ENCODE measurements at regions not wholly inside any gene's neighbourhood (a gene's known extent, or its start where the extent isn't known, plus 50 kb on each side); places are given as distances from the start of the nearest gene placed in this dataset.

DNA sequence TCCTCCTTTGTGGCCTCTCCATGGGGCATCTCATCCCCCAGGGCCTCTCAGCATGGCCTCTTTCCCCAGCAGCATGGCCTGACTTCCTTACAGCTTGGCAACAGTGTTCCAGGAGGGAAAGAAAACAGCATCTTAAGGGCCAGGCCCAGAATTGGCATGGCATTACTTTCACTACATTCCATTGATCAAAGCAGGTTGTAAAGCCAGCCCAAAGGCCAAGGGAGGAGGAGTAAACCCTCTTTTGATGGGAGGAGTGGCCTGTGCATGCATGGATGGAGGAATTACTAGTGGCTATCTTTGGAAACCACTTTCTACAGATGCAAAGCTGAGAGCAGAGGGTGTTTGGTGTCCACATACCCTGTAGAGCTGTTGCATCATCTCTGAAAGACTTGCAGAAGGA is 149.4 kb downstream of the AIPL1 start:
- TF ChIP-seq, protein P1, sequence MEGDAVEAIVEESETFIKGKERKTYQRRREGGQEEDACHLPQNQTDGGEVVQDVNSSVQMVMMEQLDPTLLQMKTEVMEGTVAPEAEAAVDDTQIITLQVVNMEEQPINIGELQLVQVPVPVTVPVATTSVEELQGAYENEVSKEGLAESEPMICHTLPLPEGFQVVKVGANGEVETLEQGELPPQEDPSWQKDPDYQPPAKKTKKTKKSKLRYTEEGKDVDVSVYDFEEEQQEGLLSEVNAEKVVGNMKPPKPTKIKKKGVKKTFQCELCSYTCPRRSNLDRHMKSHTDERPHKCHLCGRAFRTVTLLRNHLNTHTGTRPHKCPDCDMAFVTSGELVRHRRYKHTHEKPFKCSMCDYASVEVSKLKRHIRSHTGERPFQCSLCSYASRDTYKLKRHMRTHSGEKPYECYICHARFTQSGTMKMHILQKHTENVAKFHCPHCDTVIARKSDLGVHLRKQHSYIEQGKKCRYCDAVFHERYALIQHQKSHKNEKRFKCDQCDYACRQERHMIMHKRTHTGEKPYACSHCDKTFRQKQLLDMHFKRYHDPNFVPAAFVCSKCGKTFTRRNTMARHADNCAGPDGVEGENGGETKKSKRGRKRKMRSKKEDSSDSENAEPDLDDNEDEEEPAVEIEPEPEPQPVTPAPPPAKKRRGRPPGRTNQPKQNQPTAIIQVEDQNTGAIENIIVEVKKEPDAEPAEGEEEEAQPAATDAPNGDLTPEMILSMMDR (conservative IDR thresholded peaks at IDR 0.05) = no peak
- no peak for TF ChIP-seq EZH2 (IDR thresholded peaks at IDR 0.05; ENCODE audit: low read depth)
- Histone ChIP-seq H3K9me3 (ENCODE audit: insufficient read depth, low read depth) (no peaks in the 10 kb centered on the region), H3K4me2 (no peak overlapping the region), H3K36me3 (ENCODE audit: low read depth) (no peaks in the 10 kb centered on the region), H4K20me1 (ENCODE audit: insufficient read depth) (no peaks in the 10 kb centered on the region), H3K9me2 (ENCODE audit: insufficient read depth) (no peaks in the 10 kb centered on the region), H3K79me2 (ENCODE audit: low read depth) (no peaks in the 10 kb centered on the region), H3K4me1 (replicated peaks; ENCODE audit: insufficient read depth) (no peaks in the 10 kb centered on the region), H2AFZ (no peak overlapping the region), H3K27me3 (ENCODE audit: insufficient read depth, low read depth) (peaks cover 49% of the 10 kb centered on the region), H3F3A (ENCODE audit: insufficient read depth, low read depth) (no peaks in the 10 kb centered on the region), H3K4me3 (no peak overlapping the region), H3K27ac (no peak overlapping the region)
- intact Hi-C loops (cut with micrococcal nuclease; ENCODE audit: unreplicated experiment) = no loop called here
- ChIA-PET CTCF (no interaction called here), POLR2A (ENCODE audit: unreplicated experiment) (no interaction called here)
- DNase-seq = no peak
- no TSS peak for BruUV-seq (replicated peaks)

DNA sequence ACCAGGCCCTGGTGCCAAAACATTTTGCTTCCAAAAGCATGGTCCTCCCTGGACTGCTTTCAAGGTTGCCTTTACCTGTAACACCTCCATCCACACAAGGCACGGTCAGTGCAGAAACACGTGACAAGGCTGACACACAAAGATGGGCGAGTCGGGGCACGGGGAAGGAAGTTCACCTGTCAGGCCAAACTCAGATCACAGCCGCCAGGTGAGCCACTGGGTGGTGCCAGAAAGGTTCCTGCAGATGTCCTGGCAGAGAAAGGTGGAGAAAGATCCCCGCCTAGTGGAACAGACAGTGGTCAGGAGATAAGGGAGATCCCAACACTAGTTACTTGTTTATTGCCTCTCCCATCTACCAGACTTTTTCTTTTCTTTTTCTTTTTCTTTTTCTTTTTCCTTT is 155.3 kb downstream of the AIPL1 start:
- ChIA-PET CTCF (no interaction called here), POLR2A (ENCODE audit: unreplicated experiment) (no interaction called here)
- Histone ChIP-seq H3K79me2 (ENCODE audit: low read depth) (no peaks in the 10 kb centered on the region), H3K36me3 (ENCODE audit: low read depth) (no peaks in the 10 kb centered on the region), H3K4me1 (replicated peaks; ENCODE audit: insufficient read depth) (no peaks in the 10 kb centered on the region), H2AFZ (no peak overlapping the region), H3K9me2 (ENCODE audit: insufficient read depth) (no peaks in the 10 kb centered on the region), H4K20me1 (ENCODE audit: insufficient read depth) (no peaks in the 10 kb centered on the region), H3K4me3 (no peak overlapping the region), H3K9me3 (ENCODE audit: insufficient read depth, low read depth) (no peaks in the 10 kb centered on the region), H3K27me3 (ENCODE audit: insufficient read depth, low read depth) (peaks cover 24% of the 10 kb centered on the region), H3F3A (ENCODE audit: insufficient read depth, low read depth) (no peaks in the 10 kb centered on the region), H3K27ac (no peak overlapping the region), H3K4me2 (no peak overlapping the region)
- intact Hi-C loops (cut with micrococcal nuclease; ENCODE audit: unreplicated experiment) = loop anchor here (1.0 to 5.0 kb wide), 2 partner anchors 692 to 707 kb away; no protein-coding TSS in a partner anchor
- peak; percentile 37 to 42 for DNase-seq
- no TSS peak for BruUV-seq (replicated peaks)
- TF ChIP-seq EZH2 (IDR thresholded peaks at IDR 0.05; ENCODE audit: low read depth) = no peak
- TF ChIP-seq, protein P1 (conservative IDR thresholded peaks at IDR 0.05) = peak; percentile 50

DNA sequence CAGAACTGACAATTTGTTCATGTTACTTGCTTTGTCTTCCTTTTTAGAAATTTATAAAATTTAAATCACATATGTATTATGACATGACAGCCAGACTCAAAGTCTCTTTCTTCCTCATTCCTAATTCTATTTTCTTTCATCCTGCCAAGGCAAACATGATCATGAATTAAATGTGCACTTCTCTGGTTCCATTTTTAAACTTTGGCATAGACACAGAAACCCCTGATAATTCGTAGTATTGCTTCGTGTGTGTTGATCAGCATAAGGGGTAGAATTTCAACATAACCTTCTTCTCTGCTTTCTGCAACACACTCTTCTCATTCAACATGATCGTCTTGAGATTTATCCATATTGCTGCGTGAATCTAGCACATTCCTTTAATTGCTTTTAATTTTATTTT is 156.5 kb downstream of the AIPL1 start:
- Histone ChIP-seq H3K27me3 (ENCODE audit: insufficient read depth, low read depth) (peaks cover 17% of the 10 kb centered on the region; the same call in 1 of the 2 replicates), H4K20me1 (ENCODE audit: insufficient read depth) (no peaks in the 10 kb centered on the region), H3K79me2 (ENCODE audit: low read depth) (no peaks in the 10 kb centered on the region), H3K36me3 (ENCODE audit: low read depth) (no peaks in the 10 kb centered on the region), H3K4me3 (no peak overlapping the region), H2AFZ (no peak overlapping the region), H3K4me2 (no peak overlapping the region), H3K27ac (no peak overlapping the region), H3F3A (ENCODE audit: insufficient read depth, low read depth) (no peaks in the 10 kb centered on the region), H3K4me1 (replicated peaks; ENCODE audit: insufficient read depth) (no peaks in the 10 kb centered on the region), H3K9me3 (ENCODE audit: insufficient read depth, low read depth) (no peaks in the 10 kb centered on the region), H3K9me2 (ENCODE audit: insufficient read depth) (no peaks in the 10 kb centered on the region)
- POLR2A ChIA-PET (ENCODE audit: unreplicated experiment) = no interaction called here
- CTCF ChIA-PET = no interaction called here
- DNase-seq = no peak
- intact Hi-C loops (cut with micrococcal nuclease; ENCODE audit: unreplicated experiment) = loop anchor here (5.0 kb wide), 1 partner anchor 706 kb away; no protein-coding TSS in a partner anchor
- TF ChIP-seq, protein P1 (conservative IDR thresholded peaks at IDR 0.05) = no peak
- no peak for TF ChIP-seq EZH2 (IDR thresholded peaks at IDR 0.05; ENCODE audit: low read depth)
- BruUV-seq (replicated peaks) = no TSS peak
